Activated CD4-positive, alpha-beta T cell treated with anti-CD3 and anti-CD28 coated beads, Interleukin-2, amount 50 U/mL, for 4 hours (primary cell): ENCODE measurements at regions not wholly inside any gene's neighbourhood (a gene's known extent, or its start where the extent isn't known, plus 50 kb on each side); places are given as distances from the start of the nearest gene placed in this dataset.

Source experiments
- DNase-seq, 2 experiments: peaks; one replicate each; pipeline ENCODE4 v3.0.0-alpha.2; 2020

DNA sequence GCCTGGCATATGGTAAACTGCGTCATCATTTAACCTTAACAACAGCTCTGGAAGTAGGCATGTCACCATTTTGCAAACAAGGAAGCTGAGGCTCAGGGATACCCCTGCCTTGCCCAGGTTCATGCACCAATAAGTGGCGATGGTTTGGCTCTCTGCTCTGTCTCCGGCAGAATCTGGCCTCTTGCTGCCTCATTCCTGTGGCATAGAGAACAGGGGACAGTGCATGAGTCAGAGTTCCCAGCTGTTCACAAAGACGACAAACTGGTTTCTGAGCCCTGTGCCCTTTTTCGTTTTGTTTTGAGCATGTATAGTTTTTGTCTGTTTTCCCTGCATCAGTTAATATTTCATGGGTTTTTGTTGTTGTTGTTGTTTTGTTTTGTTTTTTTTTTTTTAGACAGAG is 236.8 kb downstream of the OPA1 start:
- DNase-seq: no peak

GRCh38 chr3:193830791-193831191 is 237.8 kb downstream of the OPA1 start:
- DNase-seq: no peak

- DNase-seq: no peak
Measured at GRCh38 chr3:193831495-193832455, 238.8 kb downstream of the OPA1 start.

- no peak for DNase-seq
Measured at GRCh38 chr3:193832833-193833413, 239.9 kb downstream of the OPA1 start.

- DNase-seq: no peak
Measured at GRCh38 chr3:193833592-193833991, 240.6 kb downstream of the OPA1 start.

DNA sequence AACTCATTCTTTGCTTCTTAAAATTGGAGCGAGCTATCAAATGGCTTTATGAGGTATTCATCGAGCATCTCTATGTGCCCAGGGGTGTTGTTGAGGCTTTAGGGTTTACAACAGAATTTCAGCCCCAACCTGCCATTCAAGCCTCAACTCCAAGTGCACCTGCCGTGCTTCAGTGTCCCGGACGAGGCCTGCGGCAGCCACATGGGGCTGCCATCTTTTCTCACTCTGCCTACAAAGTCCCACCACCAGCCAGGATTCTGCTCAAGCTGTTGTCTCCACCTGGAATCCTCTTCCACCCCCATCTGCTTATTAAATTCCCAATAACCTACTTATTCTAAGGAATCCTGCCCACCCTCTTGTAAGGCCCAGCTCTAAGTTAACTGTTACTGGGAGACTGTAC is 242.4 kb downstream of the OPA1 start:
- no peak for DNase-seq

- no peak for DNase-seq
Measured at GRCh38 chr3:193836511-193836910, 243.5 kb downstream of the OPA1 start.

DNA sequence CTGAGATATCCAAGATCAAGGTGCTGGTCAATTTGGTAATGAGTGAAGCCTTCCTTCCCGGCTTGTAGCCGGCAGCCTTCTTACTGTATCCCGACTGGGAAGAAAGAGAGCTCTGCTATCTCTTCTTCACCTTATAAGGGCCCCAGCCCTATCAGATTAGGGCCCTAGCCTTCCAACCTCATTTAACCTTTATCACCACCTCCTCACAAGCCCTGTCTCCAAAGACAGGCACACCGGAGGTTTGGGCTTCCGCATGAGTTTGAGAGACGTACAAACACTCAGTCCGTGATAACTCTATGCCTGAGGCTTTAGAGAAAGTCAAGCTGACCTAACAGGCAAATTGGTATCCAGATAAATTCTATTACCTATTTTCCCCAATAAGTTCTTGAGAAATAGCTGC is 243.9 kb downstream of the OPA1 start:
- no peak for DNase-seq

DNA sequence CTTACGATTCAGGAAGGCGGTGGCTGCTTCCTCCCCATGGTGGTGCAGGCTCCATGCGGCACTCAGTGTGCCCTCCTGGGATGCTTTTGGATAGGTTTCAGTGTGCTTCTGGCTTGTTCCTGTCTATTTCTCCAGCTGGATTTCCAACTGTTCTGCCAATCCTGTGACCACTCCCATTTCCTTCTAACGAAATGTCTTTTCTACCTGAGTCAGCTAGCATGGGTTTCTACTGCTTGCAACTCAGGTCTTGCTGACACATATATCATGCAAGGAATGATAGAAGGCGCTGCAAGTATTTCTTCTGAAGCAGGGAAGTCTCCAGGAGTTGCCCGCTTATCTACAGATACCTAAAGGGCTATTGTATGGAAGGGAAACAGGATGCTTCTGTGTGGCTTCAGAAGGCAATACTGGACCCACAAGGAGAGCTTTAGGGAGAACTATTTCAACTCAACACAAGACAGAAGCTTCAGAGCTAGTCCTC is 244.4 kb downstream of the OPA1 start:
- no peak for DNase-seq

- no peak for DNase-seq
Measured at GRCh38 chr3:193840111-193840641, 247.2 kb downstream of the OPA1 start.

GRCh38 chr3:193841581-193841980 is 248.6 kb downstream of the OPA1 start:
- no peak for DNase-seq

DNA sequence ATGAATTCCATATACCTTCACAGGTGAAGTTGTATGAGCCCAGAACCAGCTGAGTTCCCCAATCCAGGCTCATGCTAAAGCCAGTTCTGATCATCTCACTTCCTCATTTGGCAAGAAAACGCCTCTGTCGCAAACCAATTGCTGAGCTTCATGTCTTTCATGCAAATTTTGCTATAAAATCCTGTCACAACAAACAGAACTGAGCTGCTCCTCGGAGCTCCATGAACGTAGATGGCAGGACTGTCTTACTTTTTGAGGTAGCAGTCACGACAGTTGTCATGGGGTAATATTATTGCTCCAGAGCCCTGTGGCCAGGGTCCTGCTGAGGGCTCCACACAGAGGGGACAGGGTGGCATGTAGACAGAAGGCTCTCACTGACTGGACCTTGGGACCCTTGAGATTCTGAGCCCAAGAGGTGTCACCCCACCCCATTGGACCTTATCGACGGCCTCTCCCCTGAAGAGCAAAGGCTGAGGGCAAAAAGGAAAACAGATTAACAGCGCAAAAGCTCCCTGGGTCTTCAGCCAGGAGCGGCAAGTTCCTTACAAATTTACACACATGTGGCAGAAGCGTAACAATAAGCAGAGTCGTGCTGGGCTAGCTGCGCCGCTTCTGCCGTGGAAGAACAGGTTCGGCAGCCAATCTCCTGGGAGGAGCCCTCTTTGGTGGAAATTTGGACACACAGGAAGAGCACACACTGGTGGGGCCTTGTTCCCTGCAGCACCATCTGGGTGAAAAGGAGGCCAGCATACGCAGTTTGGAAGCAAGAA is 249.2 kb downstream of the OPA1 start:
- no peak for DNase-seq

- DNase-seq: no peak
Measured at GRCh38 chr3:193842832-193843473, 249.9 kb downstream of the OPA1 start.

GRCh38 chr3:193843474-193844301 is 250.7 kb downstream of the OPA1 start:
- no peak for DNase-seq

GRCh38 chr3:193844472-193844871 is 251.5 kb downstream of the OPA1 start:
- no peak for DNase-seq

GRCh38 chr3:193845144-193845543 is 252.1 kb downstream of the OPA1 start:
- DNase-seq: no peak

DNA sequence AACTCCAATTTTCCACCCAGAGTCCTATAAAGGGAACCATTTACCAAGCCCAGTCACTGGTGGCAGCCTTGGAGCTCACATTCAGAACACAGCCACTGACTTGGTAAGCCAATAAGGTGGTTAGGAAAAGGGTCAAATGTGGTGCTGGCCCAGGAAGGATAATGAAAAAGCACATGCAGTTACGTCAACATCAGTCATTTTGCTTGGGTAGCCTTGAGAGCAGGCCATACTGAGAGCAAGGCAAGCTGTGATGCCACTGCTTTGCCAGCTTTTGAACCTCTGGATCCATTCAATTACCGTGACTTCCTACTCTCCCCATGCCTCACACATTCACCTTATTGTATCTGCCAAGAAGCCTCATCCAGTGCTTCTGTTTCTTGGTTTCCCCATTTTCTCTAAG is 253.6 kb downstream of the OPA1 start:
- DNase-seq: no peak

DNA sequence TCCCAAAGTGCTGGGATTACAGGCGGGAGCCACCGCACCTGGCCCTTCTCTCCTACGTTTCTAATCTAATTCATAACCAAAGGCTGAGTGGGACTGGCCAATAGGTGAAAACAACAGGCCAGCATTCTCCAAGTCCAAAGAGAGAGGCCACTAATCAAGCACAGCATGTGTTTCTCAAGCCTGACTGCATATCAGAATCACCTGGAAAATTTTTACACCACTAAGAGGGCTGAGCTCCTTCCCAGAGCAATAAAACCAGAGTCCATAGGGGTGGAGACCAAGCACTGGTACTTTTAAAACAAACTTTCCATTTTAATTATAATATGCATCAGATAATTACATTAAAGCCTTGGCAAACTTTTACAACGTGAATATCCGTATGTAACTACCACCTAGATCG is 254.4 kb downstream of the OPA1 start:
- no peak for DNase-seq

- DNase-seq: no peak
Measured at GRCh38 chr3:193848547-193848946, 255.5 kb downstream of the OPA1 start.

DNA sequence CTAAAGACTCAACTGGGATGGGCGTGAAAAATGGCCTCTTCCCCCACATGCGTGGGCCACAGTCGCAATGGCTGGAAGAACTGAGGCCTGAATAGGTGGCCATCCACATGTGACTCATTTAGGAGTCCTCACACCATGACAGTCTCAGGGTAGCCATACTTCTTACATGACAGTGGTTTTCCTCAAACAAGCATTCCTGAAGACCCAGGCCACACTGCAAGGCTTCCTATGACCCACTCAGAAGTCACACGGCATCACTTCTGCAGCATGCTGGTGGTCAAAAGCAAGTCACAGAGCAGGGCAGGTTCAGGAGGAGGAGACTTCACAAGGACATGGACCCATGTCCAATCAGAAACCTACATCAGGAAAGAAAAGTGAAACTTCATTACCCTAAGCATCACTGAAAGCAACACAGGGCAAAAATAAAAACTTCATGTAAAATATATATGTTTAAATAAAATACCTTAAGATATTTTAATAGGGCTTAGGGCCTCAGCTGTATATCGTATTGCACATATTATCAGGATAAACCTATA is 257.1 kb downstream of the OPA1 start:
- no peak for DNase-seq

- DNase-seq: no peak
Measured at GRCh38 chr3:193851428-193851847, 258.4 kb downstream of the OPA1 start.
